WERI-Rb-1 (cell line): ENCODE measurements at regions not wholly inside any gene's neighbourhood (a gene's known extent, or its start where the extent isn't known, plus 50 kb on each side); places are given as distances from the start of the nearest gene placed in this dataset.

Source experiments
- DNase-seq: peaks from one replicate; pipeline ENCODE4 v3.0.0-alpha.2; 2020
- H3K27ac ChIP-seq: fragments of 250-450 bp; sonication (Bioruptor Pico); 2 replicates; pipeline ENCODE4 v1.5.1; 2020; ENCODE audit warnings: mild to moderate bottlenecking, moderate library complexity
- H3K27me3 ChIP-seq: fragments of 250-450 bp; sonication (Bioruptor Pico); 2 replicates; pipeline ENCODE4 v1.5.1; 2021; ENCODE audit warnings: mild to moderate bottlenecking, low read depth, moderate library complexity; ENCODE audit not compliant: insufficient read depth, severe bottlenecking
- H3K36me3 ChIP-seq: fragments of 250-450 bp; sonication (Bioruptor Pico); 2 replicates; pipeline ENCODE4 v1.5.1; 2020; ENCODE audit warnings: mild to moderate bottlenecking, moderate library complexity
- H3K4me3 ChIP-seq: 2 replicates; pipeline ENCODE4 v1.5.1; 2011; ENCODE audit warnings: low read depth, mild to moderate bottlenecking, control low read depth, low read length
- H3K9me3 ChIP-seq: fragments of 250-450 bp; sonication (Bioruptor Pico); 2 replicates; pipeline ENCODE4 v1.5.1; 2021; ENCODE audit warnings: mild to moderate bottlenecking, moderate library complexity; ENCODE audit not compliant: severe bottlenecking
- TF ChIP-seq, protein P1 (sequence below): IDR thresholded peaks from 2 replicates; pipeline ENCODE4 v1.5.1; 2011; ENCODE audit warnings: low read depth, mild to moderate bottlenecking, control low read depth, inconsistent platforms, low read length

DNA sequence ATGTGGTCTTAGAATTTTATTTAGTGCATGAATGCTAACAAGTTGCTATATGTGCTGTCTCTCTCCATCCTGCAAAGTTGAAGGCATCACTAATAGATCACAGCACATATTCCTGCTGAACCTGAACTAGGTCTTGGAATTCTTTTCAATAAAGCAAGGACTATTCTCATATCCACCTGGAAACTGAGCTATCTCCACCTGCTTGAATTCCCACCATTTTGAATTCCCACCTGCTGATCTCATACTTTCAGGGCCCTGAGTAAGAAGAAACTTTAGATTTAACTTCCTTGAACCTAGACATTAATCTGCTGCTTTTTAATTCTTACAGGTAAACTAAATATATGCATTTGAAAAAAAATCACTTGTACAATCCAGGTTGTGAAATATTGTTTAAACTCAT lies 445.3 kb upstream of the CCL2 start:
- H3K27ac ChIP-seq = no peak overlapping the region
- no peaks in the 10 kb centered on the region for H3K9me3 ChIP-seq
- no peak overlapping the region for H3K4me3 ChIP-seq
- DNase-seq = no peak
- peaks cover 36% of the 10 kb centered on the region for H3K27me3 ChIP-seq
- H3K36me3 ChIP-seq = no peaks in the 10 kb centered on the region
- TF ChIP-seq, protein P1, sequence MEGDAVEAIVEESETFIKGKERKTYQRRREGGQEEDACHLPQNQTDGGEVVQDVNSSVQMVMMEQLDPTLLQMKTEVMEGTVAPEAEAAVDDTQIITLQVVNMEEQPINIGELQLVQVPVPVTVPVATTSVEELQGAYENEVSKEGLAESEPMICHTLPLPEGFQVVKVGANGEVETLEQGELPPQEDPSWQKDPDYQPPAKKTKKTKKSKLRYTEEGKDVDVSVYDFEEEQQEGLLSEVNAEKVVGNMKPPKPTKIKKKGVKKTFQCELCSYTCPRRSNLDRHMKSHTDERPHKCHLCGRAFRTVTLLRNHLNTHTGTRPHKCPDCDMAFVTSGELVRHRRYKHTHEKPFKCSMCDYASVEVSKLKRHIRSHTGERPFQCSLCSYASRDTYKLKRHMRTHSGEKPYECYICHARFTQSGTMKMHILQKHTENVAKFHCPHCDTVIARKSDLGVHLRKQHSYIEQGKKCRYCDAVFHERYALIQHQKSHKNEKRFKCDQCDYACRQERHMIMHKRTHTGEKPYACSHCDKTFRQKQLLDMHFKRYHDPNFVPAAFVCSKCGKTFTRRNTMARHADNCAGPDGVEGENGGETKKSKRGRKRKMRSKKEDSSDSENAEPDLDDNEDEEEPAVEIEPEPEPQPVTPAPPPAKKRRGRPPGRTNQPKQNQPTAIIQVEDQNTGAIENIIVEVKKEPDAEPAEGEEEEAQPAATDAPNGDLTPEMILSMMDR = no peak

DNA sequence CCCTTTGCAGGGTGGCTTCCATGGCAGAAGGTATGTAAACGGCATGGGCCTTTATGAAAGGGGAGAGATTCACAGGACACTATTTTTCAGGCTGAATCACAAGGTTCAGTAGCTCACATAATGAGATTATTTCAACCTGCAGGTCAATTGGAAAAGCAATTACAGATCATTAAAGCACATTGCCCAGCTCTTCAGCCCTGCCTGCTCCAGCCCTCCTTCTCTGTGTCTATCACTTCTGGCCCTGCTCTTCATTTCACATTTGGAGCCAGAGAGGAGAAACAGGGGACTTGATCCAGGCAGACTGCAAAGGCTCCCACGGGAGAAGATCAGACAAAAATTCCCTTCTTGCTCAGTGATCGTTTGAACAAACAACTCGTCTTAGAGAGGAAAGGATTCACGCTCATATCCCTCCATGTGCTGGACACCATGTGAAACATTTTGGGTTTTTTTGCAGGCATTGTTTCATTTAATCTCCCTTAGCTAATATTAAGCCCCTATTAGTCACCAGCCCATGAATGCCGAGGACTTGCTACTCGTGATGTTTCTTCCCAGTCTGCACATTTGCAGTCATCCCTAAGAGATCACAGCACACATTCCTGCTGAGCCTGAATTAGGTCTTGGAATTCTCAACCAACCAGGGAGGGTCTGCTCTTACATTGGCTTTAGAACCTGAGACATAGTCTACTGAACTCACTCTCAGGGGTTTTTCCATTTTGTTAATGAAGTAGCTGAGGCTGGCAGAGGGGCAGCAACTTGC lies 443.9 kb upstream of the CCL2 start:
- H3K4me3 ChIP-seq = no peak overlapping the region
- peaks cover 41% of the 10 kb centered on the region for H3K27me3 ChIP-seq
- H3K27ac ChIP-seq = no peak overlapping the region
- H3K36me3 ChIP-seq = no peaks in the 10 kb centered on the region
- TF ChIP-seq, protein P1 = no peak
- no peak for DNase-seq
- H3K9me3 ChIP-seq = no peaks in the 10 kb centered on the region

DNA sequence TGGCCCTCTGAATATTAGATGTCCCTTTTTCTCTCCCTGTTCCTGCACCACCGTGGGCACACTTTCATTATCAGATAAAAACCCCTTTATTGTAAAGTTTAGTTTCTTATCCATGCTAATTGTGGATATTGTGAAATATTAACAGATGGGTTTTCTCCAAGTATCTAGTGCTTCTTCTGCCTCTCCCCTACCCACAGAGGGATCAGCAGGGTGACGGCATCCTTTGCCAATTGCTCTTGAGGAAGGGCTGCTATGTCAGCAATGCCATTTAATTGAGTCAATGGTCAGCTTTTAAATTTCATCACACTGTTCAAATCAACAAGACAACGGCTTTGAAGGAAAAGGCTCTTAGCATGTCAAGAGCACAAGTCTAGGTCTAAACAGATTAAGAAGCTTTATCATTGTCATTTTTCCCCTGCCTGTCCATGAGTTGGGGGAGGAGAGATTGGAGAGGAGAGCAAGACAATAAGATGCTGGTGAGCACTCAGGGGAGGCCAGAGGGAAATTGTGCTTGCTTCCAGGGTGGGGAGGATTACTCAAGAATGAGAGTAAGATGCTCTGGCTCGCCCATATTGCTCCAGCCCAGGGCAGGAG lies 443.0 kb upstream of the CCL2 start:
- no peaks in the 10 kb centered on the region for H3K36me3 ChIP-seq
- peaks cover 44% of the 10 kb centered on the region for H3K27me3 ChIP-seq
- no peaks in the 10 kb centered on the region for H3K9me3 ChIP-seq
- TF ChIP-seq, protein P1 = no peak
- no peak overlapping the region for H3K27ac ChIP-seq
- DNase-seq = peak; percentile 7
- no peak overlapping the region for H3K4me3 ChIP-seq

DNA sequence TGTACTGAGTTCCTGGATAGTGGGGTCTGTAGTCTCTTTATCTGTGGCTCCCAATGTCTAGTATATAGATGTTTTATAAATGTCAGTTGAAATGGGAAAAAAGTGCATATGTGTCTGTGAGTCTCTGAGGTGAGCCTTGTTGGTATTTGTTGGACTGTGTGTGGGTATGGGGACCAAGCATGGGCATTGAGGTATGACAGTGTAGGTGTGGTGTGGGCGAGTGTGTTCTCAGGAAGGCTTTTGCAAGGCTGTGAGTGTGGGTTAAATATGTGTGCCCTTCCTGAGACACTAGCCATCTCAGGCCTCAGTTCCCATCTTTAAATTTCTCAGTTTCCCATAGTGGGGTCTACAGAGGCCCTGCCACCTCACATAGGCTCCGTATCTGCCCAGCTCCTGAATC lies 440.2 kb upstream of the CCL2 start:
- TF ChIP-seq, protein P1 = no peak
- Histone ChIP-seq H3K27ac (no peak overlapping the region), H3K4me3 (no peak overlapping the region), H3K9me3 (no peaks in the 10 kb centered on the region), H3K27me3 (peaks cover 44% of the 10 kb centered on the region), H3K36me3 (no peaks in the 10 kb centered on the region)
- no peak for DNase-seq

DNA sequence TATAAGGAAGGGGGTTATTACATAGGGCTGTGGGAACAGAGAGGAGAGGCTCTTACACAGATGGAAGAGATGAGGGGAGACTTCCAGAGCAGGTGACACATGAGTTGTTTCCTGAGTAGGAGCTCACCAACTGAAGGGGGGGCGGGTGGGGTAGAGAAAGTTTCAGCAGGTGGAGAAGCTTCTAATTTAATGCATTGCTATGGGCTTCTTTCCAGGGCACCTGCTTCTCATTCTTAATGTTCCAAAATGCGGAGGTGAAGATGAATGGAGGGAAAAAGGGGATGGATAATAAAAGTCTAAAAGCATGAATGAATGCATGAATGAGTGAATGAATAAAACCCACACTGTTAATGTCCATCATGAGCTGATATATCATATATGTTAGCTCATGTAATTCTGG lies 439.0 kb upstream of the CCL2 start:
- no peak for DNase-seq
- H3K27ac ChIP-seq = no peak overlapping the region
- H3K9me3 ChIP-seq = no peaks in the 10 kb centered on the region
- peaks cover 44% of the 10 kb centered on the region for H3K27me3 ChIP-seq
- TF ChIP-seq, protein P1 = no peak
- no peak overlapping the region for H3K4me3 ChIP-seq
- no peaks in the 10 kb centered on the region for H3K36me3 ChIP-seq
